Transverse colon (tissue), 4 donors: ENCODE measurements at regions not wholly inside any gene's neighbourhood (a gene's known extent, or its start where the extent isn't known, plus 50 kb on each side); places are given as distances from the start of the nearest gene placed in this dataset.
"Not testable (repeated sequence)": the region's sequence is repeated elsewhere in the genome, so short reads cannot be mapped to it uniquely, and the experiment has no call there.

Experiments
- DNase-seq: peaks from one replicate; pipeline ENCODE4 v3.0.0-alpha.2; 2019
- H3K27ac ChIP-seq, 4 donors: fragments of 200-600 bp; sonication (generic); 2 replicates each; pipeline ENCODE4 v1.5.1; 2016 to 2018; ENCODE audit warnings: inconsistent platforms in 4 of 4
- H3K27me3 ChIP-seq: fragments of 200-600 bp; sonication (generic); 2 replicates; pipeline ENCODE4 v1.5.1; 2017; ENCODE audit warnings: inconsistent platforms
- H3K36me3 ChIP-seq, 4 donors: fragments of 200-600 bp; sonication (generic); 2 replicates each; pipeline ENCODE4 v1.5.1; 2017 to 2019; ENCODE audit warnings: inconsistent platforms in 4 of 4
- H3K4me1 ChIP-seq, 4 donors: fragments of 200-600 bp; sonication (generic); 2 replicates each; pipeline ENCODE4 v1.5.1; 2017 to 2020; ENCODE audit warnings: inconsistent platforms in 4 of 4
- H3K4me3 ChIP-seq, 4 donors: fragments of 200-600 bp; sonication (generic); 1 replicate in 1 of 4; 2 replicates in 3 of 4; pipeline versions ENCODE4 v1.5.1 to v1.6.1; 2017 to 2019; ENCODE audit warnings: inconsistent platforms in 4 of 4
- H3K9me3 ChIP-seq, 2 donors: fragments of 200-600 bp; sonication (generic); 2 replicates each; pipeline ENCODE4 v1.5.1; 2017 to 2019; ENCODE audit warnings: inconsistent platforms in 2 of 2
- EP300 ChIP-seq: sonication (generic); formaldehyde crosslinking; IDR thresholded peaks from one replicate; pipeline ENCODE4 v1.6.1; 2017; ENCODE audit warnings: antibody characterized with exemption, low read depth
- POLR2A ChIP-seq: fragments of 450-650 bp; IDR thresholded peaks from one replicate; pipeline ENCODE4 v1.6.1; 2016; ENCODE audit warnings: antibody characterized with exemption, mild to moderate bottlenecking, moderate library complexity
- POLR2AphosphoS5 ChIP-seq, 3 donors: sonication (generic); formaldehyde crosslinking; IDR thresholded peaks; one replicate each; pipeline ENCODE4 v1.6.1; 2016; ENCODE audit warnings: antibody characterized with exemption in 3 of 3
- WGBS, 2 donors: methylation state at CpG; one replicate each; pipeline ENCODE4 v1.1.5; 2018; ENCODE audit warnings: low coverage in 1 of 2; 5-methylcytosine and 5-hydroxymethylcytosine counted together
- in situ Hi-C, 4 donors: fragments of 200-750 bp; cut with MboI; loops; one replicate each; pipeline versions ENCODE4 v1.15.0 to v1.15.1; 2017; ENCODE audit warnings: low sequenced_read_pairs in 3 of 4, low pct_ligation_motif_present in 1 of 4, low pct_unique_long_range_greater_than_20kb in 1 of 4
- intact Hi-C: fragments of 100-400 bp; cut with DNase I; formaldehyde crosslinking; loops from one replicate; pipeline ENCODE4 v1.15.1; 2023; ENCODE audit warnings: low total_unique reads
- TF ChIP-seq, protein P1 (sequence below), 5 experiments: fragments of 200-600 bp in 3 of 5; fragments of 450-650 bp in 2 of 5; sonication (generic) in 3 of 5; IDR thresholded peaks; 1 replicate in 2 of 5; 2 replicates in 3 of 5; pipeline ENCODE4 v1.5.1; 2016 to 2017; ENCODE audit warnings: antibody characterized with exemption in 5 of 5, inconsistent platforms in 3 of 5, mild to moderate bottlenecking in 2 of 5, moderate library complexity in 1 of 5

DNA sequence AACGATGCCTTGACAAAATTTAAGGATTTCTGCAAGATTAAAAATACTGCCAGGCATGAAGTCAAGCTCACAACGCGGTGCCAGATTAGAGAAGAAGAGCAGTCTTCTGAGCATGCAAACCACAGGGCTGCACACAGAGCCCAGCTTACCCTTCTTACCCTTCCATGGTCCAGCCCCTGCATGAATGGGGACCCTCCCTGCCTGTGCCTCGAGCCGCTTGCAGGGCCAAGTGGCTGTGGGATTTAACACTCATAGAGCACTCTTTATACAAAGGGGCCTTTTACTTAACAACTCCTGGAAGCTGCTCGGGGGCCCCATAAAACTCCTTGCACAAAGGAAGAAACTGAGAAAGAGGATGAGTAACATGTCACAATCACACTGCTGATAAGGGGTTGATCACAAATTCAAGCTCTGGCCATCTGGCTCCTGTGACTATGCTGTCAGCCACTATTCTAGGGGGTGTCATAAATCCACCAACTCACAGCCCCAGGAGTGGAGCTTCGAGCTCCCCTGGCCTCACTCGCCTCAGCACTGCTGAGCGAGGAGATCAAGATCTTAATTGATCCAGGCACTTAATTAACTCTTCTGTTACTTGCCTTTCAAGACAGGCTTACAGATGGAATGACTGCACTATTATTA lies 514.8 kb downstream of the TNS3 start:
- Histone ChIP-seq H3K27me3 (no peaks in the 10 kb centered on the region), H3K27ac (no peak overlapping the region), H3K4me3 (no peak overlapping the region), H3K4me1 (no peaks in the 10 kb centered on the region), H3K9me3 (no peaks in the 10 kb centered on the region), H3K36me3 (no peaks in the 10 kb centered on the region)
- TF ChIP-seq POLR2A (no peak), POLR2AphosphoS5 (IDR thresholded peaks at IDR 0.05) (no peak), EP300 (no peak)
- TF ChIP-seq, protein P1, sequence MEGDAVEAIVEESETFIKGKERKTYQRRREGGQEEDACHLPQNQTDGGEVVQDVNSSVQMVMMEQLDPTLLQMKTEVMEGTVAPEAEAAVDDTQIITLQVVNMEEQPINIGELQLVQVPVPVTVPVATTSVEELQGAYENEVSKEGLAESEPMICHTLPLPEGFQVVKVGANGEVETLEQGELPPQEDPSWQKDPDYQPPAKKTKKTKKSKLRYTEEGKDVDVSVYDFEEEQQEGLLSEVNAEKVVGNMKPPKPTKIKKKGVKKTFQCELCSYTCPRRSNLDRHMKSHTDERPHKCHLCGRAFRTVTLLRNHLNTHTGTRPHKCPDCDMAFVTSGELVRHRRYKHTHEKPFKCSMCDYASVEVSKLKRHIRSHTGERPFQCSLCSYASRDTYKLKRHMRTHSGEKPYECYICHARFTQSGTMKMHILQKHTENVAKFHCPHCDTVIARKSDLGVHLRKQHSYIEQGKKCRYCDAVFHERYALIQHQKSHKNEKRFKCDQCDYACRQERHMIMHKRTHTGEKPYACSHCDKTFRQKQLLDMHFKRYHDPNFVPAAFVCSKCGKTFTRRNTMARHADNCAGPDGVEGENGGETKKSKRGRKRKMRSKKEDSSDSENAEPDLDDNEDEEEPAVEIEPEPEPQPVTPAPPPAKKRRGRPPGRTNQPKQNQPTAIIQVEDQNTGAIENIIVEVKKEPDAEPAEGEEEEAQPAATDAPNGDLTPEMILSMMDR (IDR thresholded peaks at IDR 0.05): no peak
- WGBS, 2 donors: 66 to 70% methylated on average over 3 to 9 of the region's 9 CpGs
- intact Hi-C loops (no loop called here), in situ Hi-C loops (no loop called here)
- no peak for DNase-seq

DNA sequence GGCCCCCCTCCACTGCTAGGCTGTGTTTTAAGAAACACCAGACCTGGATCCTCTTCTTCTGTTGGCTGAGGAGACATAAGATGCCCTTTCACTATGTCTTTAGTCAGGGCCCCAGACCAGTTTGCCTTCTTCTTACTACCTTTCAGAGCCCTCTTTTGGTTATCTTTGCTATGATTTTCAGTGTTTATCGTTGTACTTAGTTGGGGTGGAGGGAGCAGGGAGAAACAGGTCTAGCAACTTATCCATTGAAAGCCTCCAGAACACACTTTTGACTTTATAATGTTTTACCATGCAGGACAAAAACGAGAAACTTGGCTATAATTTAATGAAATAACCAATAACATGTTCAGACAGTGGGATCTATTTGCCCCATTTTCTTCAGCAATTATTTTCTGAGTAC lies 525.2 kb downstream of the TNS3 start:
- no peaks in the 10 kb centered on the region for H3K9me3 ChIP-seq
- TF ChIP-seq EP300: no peak
- TF ChIP-seq POLR2A: no peak
- TF ChIP-seq POLR2AphosphoS5 (IDR thresholded peaks at IDR 0.05): no peak
- TF ChIP-seq, protein P1 (IDR thresholded peaks at IDR 0.05): no peak
- H3K4me1 ChIP-seq: no peaks in the 10 kb centered on the region
- no peaks in the 10 kb centered on the region for H3K36me3 ChIP-seq
- intact Hi-C loops (no loop called here), in situ Hi-C loops (no loop called here)
- 8 to 39% methylated on average over 2 of the region's 2 CpGs for WGBS, 2 donors
- no peak overlapping the region for H3K4me3 ChIP-seq
- no peak overlapping the region for H3K27ac ChIP-seq
- H3K27me3 ChIP-seq: no peaks in the 10 kb centered on the region
- DNase-seq: no peak

DNA sequence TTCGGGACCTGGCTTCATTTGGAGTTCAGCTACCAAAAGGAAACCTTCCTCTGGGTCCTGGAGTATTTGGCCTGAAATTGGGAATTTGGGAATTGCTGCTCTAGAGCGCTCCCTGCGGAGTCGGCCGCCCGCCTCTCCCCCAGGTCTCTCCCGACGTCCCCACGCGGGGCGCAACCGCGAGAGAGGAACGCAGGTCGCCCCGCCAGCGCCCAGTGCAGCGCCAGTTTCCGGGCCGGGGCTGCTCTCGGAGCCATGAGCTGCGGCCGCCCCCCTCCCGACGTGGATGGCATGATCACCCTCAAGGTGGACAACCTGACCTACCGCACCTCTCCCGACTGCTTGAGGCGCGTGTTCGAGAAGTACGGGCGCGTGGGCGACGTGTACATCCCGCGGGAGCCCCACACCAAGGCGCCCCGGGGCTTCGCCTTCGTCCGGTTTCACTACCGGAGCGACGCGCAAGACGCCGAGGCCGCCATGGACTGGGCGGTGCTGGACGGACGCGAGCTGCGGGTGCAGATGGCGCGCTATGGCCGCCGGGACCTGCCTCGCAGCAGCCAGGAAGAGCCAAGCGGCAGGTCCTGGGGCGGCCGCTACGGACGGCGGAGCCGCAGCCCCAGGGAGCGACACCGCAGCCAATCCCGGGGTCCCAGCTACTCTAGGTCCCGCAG lies 529.2 kb downstream of the TNS3 start:
- H3K27ac ChIP-seq, H3K4me3 ChIP-seq, in situ Hi-C loops, H3K9me3 ChIP-seq, H3K4me1 ChIP-seq, intact Hi-C loops, H3K36me3 ChIP-seq, H3K27me3 ChIP-seq, DNase-seq: not testable (repeated sequence)
- WGBS, 2 donors: 77% methylated on average over 70 of the region's 70 CpGs; no CpG with 5 or more reads in 1 of the 2 donors

DNA sequence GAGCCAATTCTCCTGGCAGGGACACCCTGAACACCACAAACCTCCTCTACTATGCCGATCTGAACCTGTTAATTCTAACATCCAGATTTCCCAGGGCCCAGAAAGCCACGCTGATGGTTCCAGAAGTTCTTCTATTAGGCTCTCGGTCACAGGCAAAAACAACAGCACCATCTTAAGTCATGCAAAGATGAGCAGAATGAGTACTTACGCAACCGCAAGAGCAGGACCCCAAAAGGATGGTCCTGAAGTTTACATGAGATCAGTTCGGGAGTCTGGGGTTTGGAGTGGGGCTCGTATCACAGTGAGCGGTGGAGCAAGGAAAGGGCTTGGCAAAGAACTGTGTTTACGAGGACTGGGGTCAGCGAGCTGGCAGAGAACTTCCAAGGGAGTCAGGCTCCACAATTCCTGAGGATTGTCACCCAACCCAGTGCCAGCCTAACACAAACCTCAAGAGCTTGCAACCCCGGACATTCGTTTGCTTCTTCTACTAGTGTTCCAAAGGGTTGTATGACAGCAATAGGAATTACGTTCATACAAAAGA lies 532.6 kb downstream of the TNS3 start:
- H3K4me1 ChIP-seq: peaks cover 0 to 16% (median 4%) of the 10 kb centered on the region in 4 donors
- no peak overlapping the region for H3K27ac ChIP-seq
- intact Hi-C loops (no loop called here), in situ Hi-C loops (loop anchor here in 1 of 4 donors (25.0 kb wide), 1 partner anchor 112 kb away; no protein-coding TSS in a partner anchor)
- no peak overlapping the region for H3K4me3 ChIP-seq
- no peak for DNase-seq
- H3K27me3 ChIP-seq: no peaks in the 10 kb centered on the region
- no peaks in the 10 kb centered on the region for H3K36me3 ChIP-seq
- 87 to 88% methylated on average over 11 to 13 of the region's 13 CpGs for WGBS, 2 donors
- TF ChIP-seq, protein P1 (IDR thresholded peaks at IDR 0.05): no peak
- TF ChIP-seq POLR2AphosphoS5 (IDR thresholded peaks at IDR 0.05): no peak
- TF ChIP-seq EP300: no peak
- TF ChIP-seq POLR2A: no peak
- H3K9me3 ChIP-seq: no peaks in the 10 kb centered on the region
